B cell (primary cell): ENCODE measurements at regions not wholly inside any gene's neighbourhood (a gene's known extent, or its start where the extent isn't known, plus 50 kb on each side); places are given as distances from the start of the nearest gene placed in this dataset.

Experiments
- EZH2 ChIP-seq: IDR thresholded peaks from 2 replicates; pipeline ENCODE4 v1.6.1; 2012; ENCODE audit warnings: borderline replicate concordance, low read depth, mild to moderate bottlenecking, moderate library complexity, low read length; ENCODE audit not compliant: insufficient read depth, poor library complexity, severe bottlenecking
- TF ChIP-seq, protein P1 (sequence below): fragments of 200-600 bp; IDR thresholded peaks from one replicate; pipeline ENCODE4 v1.8.0; 2022; ENCODE audit warnings: antibody characterized with exemption, mild to moderate bottlenecking

DNA sequence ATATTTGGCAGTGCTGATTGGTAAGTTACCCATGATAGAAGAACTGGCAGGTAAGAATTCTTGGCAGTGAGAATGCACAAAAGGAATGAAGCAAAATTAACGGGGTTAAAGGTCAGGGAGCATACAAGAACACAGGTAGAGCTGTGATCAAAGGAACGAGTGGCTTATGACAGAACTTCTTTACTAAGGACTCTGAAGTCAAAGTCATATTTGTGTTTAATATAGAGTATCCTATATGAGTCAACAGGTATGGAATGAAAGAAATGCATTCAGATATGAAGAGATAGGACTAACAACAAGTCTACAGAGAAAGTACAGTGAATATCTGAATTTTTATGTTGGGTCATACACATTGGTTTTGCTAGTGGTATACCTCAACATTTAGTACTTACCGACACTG, 209.0 kb upstream of the CITED2 start:
- TF ChIP-seq, protein P1, sequence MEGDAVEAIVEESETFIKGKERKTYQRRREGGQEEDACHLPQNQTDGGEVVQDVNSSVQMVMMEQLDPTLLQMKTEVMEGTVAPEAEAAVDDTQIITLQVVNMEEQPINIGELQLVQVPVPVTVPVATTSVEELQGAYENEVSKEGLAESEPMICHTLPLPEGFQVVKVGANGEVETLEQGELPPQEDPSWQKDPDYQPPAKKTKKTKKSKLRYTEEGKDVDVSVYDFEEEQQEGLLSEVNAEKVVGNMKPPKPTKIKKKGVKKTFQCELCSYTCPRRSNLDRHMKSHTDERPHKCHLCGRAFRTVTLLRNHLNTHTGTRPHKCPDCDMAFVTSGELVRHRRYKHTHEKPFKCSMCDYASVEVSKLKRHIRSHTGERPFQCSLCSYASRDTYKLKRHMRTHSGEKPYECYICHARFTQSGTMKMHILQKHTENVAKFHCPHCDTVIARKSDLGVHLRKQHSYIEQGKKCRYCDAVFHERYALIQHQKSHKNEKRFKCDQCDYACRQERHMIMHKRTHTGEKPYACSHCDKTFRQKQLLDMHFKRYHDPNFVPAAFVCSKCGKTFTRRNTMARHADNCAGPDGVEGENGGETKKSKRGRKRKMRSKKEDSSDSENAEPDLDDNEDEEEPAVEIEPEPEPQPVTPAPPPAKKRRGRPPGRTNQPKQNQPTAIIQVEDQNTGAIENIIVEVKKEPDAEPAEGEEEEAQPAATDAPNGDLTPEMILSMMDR, result no peak
- no peak for TF ChIP-seq EZH2
